ENCODE measurements at regions not wholly inside any gene's neighbourhood (a gene's known extent, or its start where the extent isn't known, plus 50 kb on each side); places are given as distances from the start of the nearest gene placed in this dataset.
"Not testable (repeated sequence)": the region's sequence is repeated elsewhere in the genome, so short reads cannot be mapped to it uniquely, and the experiment has no call there.

DNA sequence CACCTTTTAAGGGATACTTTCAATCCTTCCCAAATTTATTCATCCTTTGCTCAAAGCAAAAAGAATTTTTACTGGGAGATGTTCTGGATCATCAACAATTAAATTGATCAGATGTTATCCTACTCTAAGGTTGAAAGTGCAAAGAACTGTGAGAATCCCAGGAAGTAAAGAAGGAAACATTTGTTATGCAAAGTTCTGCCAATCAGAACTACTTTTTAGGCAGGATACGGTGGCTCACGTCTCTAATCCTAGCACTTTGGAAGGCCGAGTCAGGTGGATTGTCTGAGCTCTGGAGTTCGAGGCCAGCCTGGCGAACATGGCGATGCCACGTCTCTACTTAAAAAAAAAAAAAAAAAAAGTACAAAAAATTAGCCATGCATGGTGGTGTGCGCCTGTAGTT, 882.3 kb downstream of the DIAPH3 start:
- Mint-ChIP-seq H3K27me3 (ENCODE audit: insufficient read depth, unreplicated experiment) (peaks cover 87% of the 10 kb centered on the region), H3K36me3 (ENCODE audit: insufficient read depth, unreplicated experiment) (no peaks in the 10 kb centered on the region), H3K27ac (ENCODE audit: low read depth, unreplicated experiment) (no peak overlapping the region), H3K4me3 (ENCODE audit: unreplicated experiment) (no peak overlapping the region), H3K4me1 (ENCODE audit: insufficient read depth, unreplicated experiment) (no peaks in the 10 kb centered on the region), H3K9me3 (ENCODE audit: unreplicated experiment) (no peaks in the 10 kb centered on the region)
- no TSS peak for BruUV-seq (replicated peaks)
- DNase-seq (ENCODE audit: unreplicated experiment) = no peak
- intact Hi-C loops (cut with micrococcal nuclease) = no loop called here
- POLR2A ChIA-PET = no interaction called here
- CTCF ChIA-PET = interaction anchor here (1.5 kb wide), 1 partner anchor 37 kb away, joined by 8 read pairs; no protein-coding TSS in a partner anchor
- TF ChIP-seq, protein P1, sequence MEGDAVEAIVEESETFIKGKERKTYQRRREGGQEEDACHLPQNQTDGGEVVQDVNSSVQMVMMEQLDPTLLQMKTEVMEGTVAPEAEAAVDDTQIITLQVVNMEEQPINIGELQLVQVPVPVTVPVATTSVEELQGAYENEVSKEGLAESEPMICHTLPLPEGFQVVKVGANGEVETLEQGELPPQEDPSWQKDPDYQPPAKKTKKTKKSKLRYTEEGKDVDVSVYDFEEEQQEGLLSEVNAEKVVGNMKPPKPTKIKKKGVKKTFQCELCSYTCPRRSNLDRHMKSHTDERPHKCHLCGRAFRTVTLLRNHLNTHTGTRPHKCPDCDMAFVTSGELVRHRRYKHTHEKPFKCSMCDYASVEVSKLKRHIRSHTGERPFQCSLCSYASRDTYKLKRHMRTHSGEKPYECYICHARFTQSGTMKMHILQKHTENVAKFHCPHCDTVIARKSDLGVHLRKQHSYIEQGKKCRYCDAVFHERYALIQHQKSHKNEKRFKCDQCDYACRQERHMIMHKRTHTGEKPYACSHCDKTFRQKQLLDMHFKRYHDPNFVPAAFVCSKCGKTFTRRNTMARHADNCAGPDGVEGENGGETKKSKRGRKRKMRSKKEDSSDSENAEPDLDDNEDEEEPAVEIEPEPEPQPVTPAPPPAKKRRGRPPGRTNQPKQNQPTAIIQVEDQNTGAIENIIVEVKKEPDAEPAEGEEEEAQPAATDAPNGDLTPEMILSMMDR (IDR thresholded peaks at IDR 0.05; ENCODE audit: unreplicated experiment) = no peak

DNA sequence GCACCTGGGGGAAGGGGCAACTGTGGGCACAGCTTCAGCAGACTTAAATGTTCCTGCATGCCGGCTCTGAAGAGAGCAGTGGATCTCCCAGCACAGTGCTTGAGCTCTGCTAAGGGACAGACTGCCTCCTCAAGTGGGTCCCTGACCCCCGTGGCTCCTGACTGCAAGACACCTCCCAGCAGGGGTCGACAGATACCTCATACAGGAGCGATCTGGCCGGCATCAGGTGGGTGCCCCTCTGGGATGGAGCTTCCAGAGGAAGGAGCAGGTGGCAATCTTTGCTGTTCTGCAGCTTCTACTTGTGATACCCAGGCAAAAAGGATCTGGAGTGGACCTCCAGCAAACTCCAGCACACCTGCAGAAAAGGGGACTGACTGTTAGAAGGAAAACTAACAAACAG, 871.5 kb downstream of the DIAPH3 start:
- H3K36me3 Mint-ChIP-seq (ENCODE audit: insufficient read depth, unreplicated experiment); DNase-seq (ENCODE audit: unreplicated experiment); H3K4me1 Mint-ChIP-seq (ENCODE audit: insufficient read depth, unreplicated experiment); CTCF ChIA-PET; intact Hi-C loops (cut with micrococcal nuclease); BruUV-seq (replicated peaks); H3K27ac Mint-ChIP-seq (ENCODE audit: low read depth, unreplicated experiment); H3K4me3 Mint-ChIP-seq (ENCODE audit: unreplicated experiment); H3K9me3 Mint-ChIP-seq (ENCODE audit: unreplicated experiment); POLR2A ChIA-PET: not testable (repeated sequence)
- peaks cover 20% of the 10 kb centered on the region for H3K27me3 Mint-ChIP-seq (ENCODE audit: insufficient read depth, unreplicated experiment)

DNA sequence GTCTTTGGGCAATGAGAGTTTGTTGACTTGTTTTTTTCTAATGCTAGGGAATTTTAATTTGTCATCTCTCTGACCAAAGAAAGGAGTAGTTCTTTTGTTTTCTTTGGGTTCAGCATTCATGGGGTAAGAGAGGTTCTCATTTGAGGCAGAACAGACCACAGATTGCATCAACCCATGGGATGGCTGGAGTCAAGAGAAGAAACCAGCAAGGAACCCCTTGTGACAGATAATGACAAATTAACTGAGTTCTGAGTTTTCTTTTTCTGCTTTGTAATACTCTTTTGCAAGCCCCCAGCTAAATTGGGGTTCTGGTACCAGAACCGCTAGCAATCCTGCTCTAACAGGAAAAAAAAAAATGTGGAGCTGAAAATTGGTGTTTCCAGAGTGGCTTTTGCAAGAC, 864.1 kb downstream of the DIAPH3 start:
- peaks cover 41% of the 10 kb centered on the region for H3K27me3 Mint-ChIP-seq (ENCODE audit: insufficient read depth, unreplicated experiment)
- CTCF ChIA-PET = no interaction called here
- TF ChIP-seq, protein P1 (IDR thresholded peaks at IDR 0.05; ENCODE audit: unreplicated experiment) = no peak
- H3K4me3 Mint-ChIP-seq (ENCODE audit: unreplicated experiment) = no peak overlapping the region
- peaks cover 3% of the 10 kb centered on the region for H3K9me3 Mint-ChIP-seq (ENCODE audit: unreplicated experiment)
- POLR2A ChIA-PET = no interaction called here
- intact Hi-C loops (cut with micrococcal nuclease) = no loop called here
- no TSS peak for BruUV-seq (replicated peaks)
- no peaks in the 10 kb centered on the region for H3K4me1 Mint-ChIP-seq (ENCODE audit: insufficient read depth, unreplicated experiment)
- H3K36me3 Mint-ChIP-seq (ENCODE audit: insufficient read depth, unreplicated experiment) = no peaks in the 10 kb centered on the region
- no peak overlapping the region for H3K27ac Mint-ChIP-seq (ENCODE audit: low read depth, unreplicated experiment)
- no peak for DNase-seq (ENCODE audit: unreplicated experiment)

DNA sequence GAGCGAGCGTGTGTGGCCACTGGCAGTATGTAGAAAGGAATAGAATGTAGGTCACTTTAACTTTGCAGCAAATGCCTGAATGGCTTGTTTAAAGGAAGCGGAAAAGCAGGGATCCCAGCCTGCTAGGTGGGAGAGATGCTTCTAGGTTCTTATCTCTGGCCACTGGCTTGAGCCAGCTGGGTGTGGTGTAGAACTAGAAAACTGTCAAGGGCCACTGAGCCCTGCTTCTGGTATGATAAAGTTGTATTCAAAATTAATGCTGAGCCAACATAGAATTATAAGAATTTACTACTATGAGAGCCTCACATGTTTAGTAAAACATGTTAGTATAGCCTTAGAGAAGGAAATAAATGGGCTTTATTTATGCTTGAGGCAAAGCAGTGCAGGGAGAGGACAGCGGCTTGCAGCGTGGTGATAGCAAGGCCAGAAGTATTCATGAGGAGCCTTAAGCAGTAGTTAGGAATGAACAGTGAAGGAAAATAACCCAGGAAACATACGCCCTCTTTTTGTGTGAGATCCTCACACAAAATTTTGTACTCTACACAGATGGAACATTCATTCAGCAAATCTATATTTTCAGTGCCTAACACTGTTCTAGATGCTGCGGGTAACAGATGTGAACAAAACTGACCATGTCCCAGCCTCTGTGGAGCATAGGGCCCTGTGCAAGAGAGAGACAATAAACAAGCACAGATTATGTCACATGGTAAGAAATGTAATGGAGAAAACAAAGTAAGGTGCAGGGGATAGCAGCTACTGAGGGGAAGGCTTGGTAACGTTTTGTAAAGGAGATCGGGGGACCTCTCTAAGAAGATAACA, 863.2 kb downstream of the DIAPH3 start:
- DNase-seq (ENCODE audit: unreplicated experiment) = no peak
- ChIA-PET CTCF (interaction anchor here (2.4 kb wide), 1 partner anchor 17 kb away, joined by 10 read pairs; no protein-coding TSS in a partner anchor), POLR2A (no interaction called here)
- Mint-ChIP-seq H3K27me3 (ENCODE audit: insufficient read depth, unreplicated experiment) (peaks cover 41% of the 10 kb centered on the region), H3K9me3 (ENCODE audit: unreplicated experiment) (no peaks in the 10 kb centered on the region), H3K4me1 (ENCODE audit: insufficient read depth, unreplicated experiment) (no peaks in the 10 kb centered on the region), H3K4me3 (ENCODE audit: unreplicated experiment) (no peak overlapping the region), H3K27ac (ENCODE audit: low read depth, unreplicated experiment) (no peak overlapping the region), H3K36me3 (ENCODE audit: insufficient read depth, unreplicated experiment) (no peaks in the 10 kb centered on the region)
- BruUV-seq (replicated peaks) = no TSS peak
- intact Hi-C loops (cut with micrococcal nuclease) = no loop called here
- TF ChIP-seq, protein P1 (IDR thresholded peaks at IDR 0.05; ENCODE audit: unreplicated experiment) = no peak
